ENCODE measurements at regions not wholly inside any gene's neighbourhood (a gene's known extent, or its start where the extent isn't known, plus 50 kb on each side); places are given as distances from the start of the nearest gene placed in this dataset.

GRCh38 chr9:107064378-107064777 lies 201.4 kb downstream of the ZNF462 start:
- DNase-seq = no peak
- TF ChIP-seq EZH2 (IDR thresholded peaks at IDR 0.05; ENCODE audit: insufficient read depth, poor library complexity, severe bottlenecking) (no peak), EZH2phosphoT487 (IDR thresholded peaks at IDR 0.05; ENCODE audit: insufficient read depth, low read depth) (no peak)
- Histone ChIP-seq H3F3A (ENCODE audit: insufficient read depth) (no peaks in the 10 kb centered on the region), H3K79me2 (ENCODE audit: insufficient read depth) (no peaks in the 10 kb centered on the region), H3K4me1 (ENCODE audit: insufficient read depth) (no peaks in the 10 kb centered on the region), H3K27me3 (replicated peaks; ENCODE audit: insufficient read depth) (peaks cover 11% of the 10 kb centered on the region), H3K9ac (no peak overlapping the region), H4K20me1 (ENCODE audit: insufficient read depth) (no peaks in the 10 kb centered on the region), H2AFZ (no peak overlapping the region), H3K36me3 (ENCODE audit: low read depth) (no peaks in the 10 kb centered on the region), H3K9me2 (ENCODE audit: insufficient read depth) (no peaks in the 10 kb centered on the region), H3K9me3 (ENCODE audit: low read depth) (no peaks in the 10 kb centered on the region), H3K4me3 (no peak overlapping the region), H3K4me2 (ENCODE audit: unreplicated experiment) (no peak overlapping the region), H3K27ac (no peak overlapping the region)
- WGBS, 2 experiments (ENCODE audit: low coverage in 1 of 2, low lambda C conversion rate in 2 of 2, missing lambda C conversion rate in 2 of 2) = 11 to 22% methylated on average over 2 of the region's 2 CpGs
- in situ Hi-C loops (cut with MboI) = no loop called here

- Histone ChIP-seq H3F3A (ENCODE audit: insufficient read depth) (no peaks in the 10 kb centered on the region), H3K9ac (no peak overlapping the region), H3K27me3 (replicated peaks; ENCODE audit: insufficient read depth) (peaks cover 11% of the 10 kb centered on the region), H3K9me2 (ENCODE audit: insufficient read depth) (no peaks in the 10 kb centered on the region), H2AFZ (no peak overlapping the region), H3K27ac (no peak overlapping the region), H3K36me3 (ENCODE audit: low read depth) (no peaks in the 10 kb centered on the region), H3K4me1 (ENCODE audit: insufficient read depth) (no peaks in the 10 kb centered on the region), H3K79me2 (ENCODE audit: insufficient read depth) (no peaks in the 10 kb centered on the region), H4K20me1 (ENCODE audit: insufficient read depth) (no peaks in the 10 kb centered on the region), H3K4me2 (ENCODE audit: unreplicated experiment) (no peak overlapping the region), H3K4me3 (no peak overlapping the region), H3K9me3 (ENCODE audit: low read depth) (no peaks in the 10 kb centered on the region)
- no peak for DNase-seq
- no peak for TF ChIP-seq EZH2 (IDR thresholded peaks at IDR 0.05; ENCODE audit: insufficient read depth, poor library complexity, severe bottlenecking)
- no peak for TF ChIP-seq EZH2phosphoT487 (IDR thresholded peaks at IDR 0.05; ENCODE audit: insufficient read depth, low read depth)
- in situ Hi-C loops (cut with MboI) = no loop called here
- WGBS, 2 experiments (ENCODE audit: low coverage in 1 of 2, low lambda C conversion rate in 2 of 2, missing lambda C conversion rate in 2 of 2) = 34 to 40% methylated on average over 2 of the region's 2 CpGs
These were observed 202.6 kb downstream of the ZNF462 start for GRCh38 chr9:107065549-107065948.

GRCh38 chr9:107067739-107068416 lies 204.9 kb downstream of the ZNF462 start:
- no peaks in the 10 kb centered on the region for H3K79me2 ChIP-seq (ENCODE audit: insufficient read depth)
- H3K4me3 ChIP-seq = no peak overlapping the region
- H2AFZ ChIP-seq = no peak overlapping the region
- no peaks in the 10 kb centered on the region for H3K4me1 ChIP-seq (ENCODE audit: insufficient read depth)
- no peak for DNase-seq
- WGBS, 2 experiments (ENCODE audit: low coverage in 1 of 2, low lambda C conversion rate in 2 of 2, missing lambda C conversion rate in 2 of 2) = 57 to 60% methylated on average over 6 of the region's 6 CpGs
- H3K9me3 ChIP-seq (ENCODE audit: low read depth) = no peaks in the 10 kb centered on the region
- no peak for TF ChIP-seq EZH2phosphoT487 (IDR thresholded peaks at IDR 0.05; ENCODE audit: insufficient read depth, low read depth)
- no peak for TF ChIP-seq EZH2 (IDR thresholded peaks at IDR 0.05; ENCODE audit: insufficient read depth, poor library complexity, severe bottlenecking)
- no peak overlapping the region for H3K27ac ChIP-seq
- H3K36me3 ChIP-seq (ENCODE audit: low read depth) = no peaks in the 10 kb centered on the region
- no peak overlapping the region for H3K9ac ChIP-seq
- H3F3A ChIP-seq (ENCODE audit: insufficient read depth) = no peaks in the 10 kb centered on the region
- no peak overlapping the region for H3K4me2 ChIP-seq (ENCODE audit: unreplicated experiment)
- no peaks in the 10 kb centered on the region for H4K20me1 ChIP-seq (ENCODE audit: insufficient read depth)
- H3K9me2 ChIP-seq (ENCODE audit: insufficient read depth) = no peaks in the 10 kb centered on the region
- in situ Hi-C loops (cut with MboI) = no loop called here
- H3K27me3 ChIP-seq (replicated peaks; ENCODE audit: insufficient read depth) = peaks cover 11% of the 10 kb centered on the region

- no peak for TF ChIP-seq EZH2 (IDR thresholded peaks at IDR 0.05; ENCODE audit: insufficient read depth, poor library complexity, severe bottlenecking)
- no peak for TF ChIP-seq EZH2phosphoT487 (IDR thresholded peaks at IDR 0.05; ENCODE audit: insufficient read depth, low read depth)
- in situ Hi-C loops (cut with MboI) = no loop called here
- WGBS, 2 experiments (ENCODE audit: low coverage in 1 of 2, low lambda C conversion rate in 2 of 2, missing lambda C conversion rate in 2 of 2) = 14 to 34% methylated on average over 2 of the region's 2 CpGs
- H3K4me3 ChIP-seq = no peak overlapping the region
- H3K4me2 ChIP-seq (ENCODE audit: unreplicated experiment) = no peak overlapping the region
- H4K20me1 ChIP-seq (ENCODE audit: insufficient read depth) = no peaks in the 10 kb centered on the region
- no peaks in the 10 kb centered on the region for H3K9me3 ChIP-seq (ENCODE audit: low read depth)
- H3K27me3 ChIP-seq (replicated peaks; ENCODE audit: insufficient read depth) = peaks cover 11% of the 10 kb centered on the region
- no peaks in the 10 kb centered on the region for H3K36me3 ChIP-seq (ENCODE audit: low read depth)
- H3F3A ChIP-seq (ENCODE audit: insufficient read depth) = no peaks in the 10 kb centered on the region
- H3K27ac ChIP-seq = no peak overlapping the region
- no peak for DNase-seq
- no peak overlapping the region for H3K9ac ChIP-seq
- H2AFZ ChIP-seq = no peak overlapping the region
- no peaks in the 10 kb centered on the region for H3K79me2 ChIP-seq (ENCODE audit: insufficient read depth)
- H3K9me2 ChIP-seq (ENCODE audit: insufficient read depth) = no peaks in the 10 kb centered on the region
- H3K4me1 ChIP-seq (ENCODE audit: insufficient read depth) = no peaks in the 10 kb centered on the region
These were observed 205.6 kb downstream of the ZNF462 start for GRCh38 chr9:107068581-107068980.

Data from GM23248 (cell line).